HG03575 (cell line): ENCODE measurements at regions not wholly inside any gene's neighbourhood (a gene's known extent, or its start where the extent isn't known, plus 50 kb on each side); places are given as distances from the start of the nearest gene placed in this dataset.
"Not testable (repeated sequence)": the region's sequence is repeated elsewhere in the genome, so short reads cannot be mapped to it uniquely, and the experiment has no call there.

Source experiments
- ATAC-seq: cut with Tn5 transposase; IDR thresholded peaks from one replicate; pipeline ENCODE4 v1.9.1; 2021; ENCODE audit not compliant: unreplicated experiment, insufficient number of reproducible peaks, low FRiP score; ENCODE audit errors: extremely low read depth

- ATAC-seq = no peak
These were observed 174.9 kb downstream of the TMEM161B start for GRCh38 chr5:88093765-88094164.

GRCh38 chr5:88092958-88093605, 175.6 kb downstream of the TMEM161B start:
- ATAC-seq = no peak

DNA sequence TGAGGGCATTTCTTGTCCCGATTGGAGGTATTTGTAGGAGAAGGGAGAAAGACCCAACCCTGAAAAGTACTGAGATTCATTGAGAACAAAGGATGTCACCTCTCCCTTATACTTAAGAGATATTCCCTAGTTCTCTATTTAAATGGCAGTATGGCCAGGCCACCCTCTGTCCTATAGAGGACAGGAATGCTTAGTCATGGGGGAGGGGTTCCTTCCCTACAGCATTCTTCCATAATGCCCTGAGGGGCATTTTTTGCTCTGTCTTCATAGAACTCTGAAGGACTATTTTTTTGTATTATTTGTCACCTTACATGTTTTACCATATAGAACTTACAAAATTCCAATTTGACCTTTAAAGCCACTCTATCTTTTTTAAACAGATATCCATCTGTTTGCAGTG, 176.3 kb downstream of the TMEM161B start:
- ATAC-seq = no peak

GRCh38 chr5:88090506-88090905, 178.1 kb downstream of the TMEM161B start:
- no peak for ATAC-seq

DNA sequence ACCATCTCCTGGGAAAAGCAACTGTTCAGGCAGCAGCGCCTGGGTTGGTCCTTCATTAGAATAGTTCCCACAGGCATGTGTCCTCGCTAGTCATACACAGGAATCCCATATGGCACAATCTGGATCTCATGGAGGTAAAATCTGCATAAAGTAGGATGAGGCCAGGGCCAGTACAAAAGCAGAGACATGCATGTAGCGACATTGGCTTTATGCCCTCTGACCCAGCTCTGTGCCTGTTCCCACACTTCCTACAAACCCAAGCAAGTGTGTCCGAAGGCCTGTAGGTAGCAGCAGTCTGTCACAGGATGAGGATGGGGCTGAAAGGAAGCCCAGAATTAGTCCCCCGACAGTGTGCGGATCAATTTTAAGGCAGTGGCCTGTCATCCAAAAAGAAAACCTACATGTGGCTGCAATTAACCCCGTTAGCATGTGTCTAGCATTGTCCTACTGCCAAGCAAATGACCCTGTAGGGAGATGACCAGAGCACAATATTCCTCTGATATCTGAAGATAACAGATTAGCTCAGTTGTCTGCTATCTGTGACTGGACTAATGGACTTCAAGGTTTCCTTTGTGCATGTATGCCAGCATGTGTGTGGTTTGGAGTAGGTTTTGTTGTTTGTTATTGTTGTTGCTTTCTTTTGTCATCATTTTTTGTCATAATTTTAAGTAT, 178.8 kb downstream of the TMEM161B start:
- ATAC-seq = no peak

DNA sequence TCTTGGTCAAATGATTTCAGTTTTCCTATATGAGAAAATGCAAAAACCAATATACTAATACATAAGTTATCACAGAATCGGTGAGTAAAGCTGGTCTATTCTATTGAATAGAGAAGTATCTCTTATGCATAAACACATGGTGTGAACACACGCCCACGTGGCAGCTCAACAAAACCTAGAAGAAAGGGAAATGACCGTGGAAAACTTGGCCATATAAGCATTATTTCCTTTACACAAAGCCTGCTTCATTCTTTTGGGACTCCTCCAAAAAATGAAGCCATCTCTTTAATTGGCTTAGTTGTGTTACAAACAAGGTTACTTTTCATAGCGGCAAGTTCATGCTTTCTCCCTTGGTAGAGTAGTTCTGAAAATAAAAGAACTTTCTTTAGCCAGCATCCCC, 183.2 kb downstream of the TMEM161B start:
- no peak for ATAC-seq

- ATAC-seq = no peak
These were observed 186.8 kb downstream of the TMEM161B start for GRCh38 chr5:88081877-88082276.

- ATAC-seq = no peak
These were observed 204.8 kb downstream of the TMEM161B start for GRCh38 chr5:88063813-88064212.

DNA sequence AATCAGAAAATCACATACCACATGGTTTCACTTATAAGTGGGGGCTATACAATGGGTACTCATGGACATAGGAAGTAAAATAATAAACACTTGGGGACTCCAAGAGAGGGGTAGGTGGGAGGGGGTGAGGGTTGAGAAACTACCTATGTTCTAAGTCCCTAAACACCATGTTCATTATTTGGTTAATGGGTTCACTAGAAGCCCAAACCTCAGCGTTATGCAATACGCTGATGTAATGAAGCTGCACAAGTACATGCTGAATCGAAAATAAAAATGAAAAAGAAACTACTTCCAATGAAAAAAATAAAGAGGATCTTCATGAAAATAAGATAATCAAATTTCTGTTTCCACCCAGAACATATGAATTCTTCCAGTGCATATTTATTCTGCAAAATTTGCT, 208.5 kb downstream of the TMEM161B start:
- ATAC-seq = no peak

DNA sequence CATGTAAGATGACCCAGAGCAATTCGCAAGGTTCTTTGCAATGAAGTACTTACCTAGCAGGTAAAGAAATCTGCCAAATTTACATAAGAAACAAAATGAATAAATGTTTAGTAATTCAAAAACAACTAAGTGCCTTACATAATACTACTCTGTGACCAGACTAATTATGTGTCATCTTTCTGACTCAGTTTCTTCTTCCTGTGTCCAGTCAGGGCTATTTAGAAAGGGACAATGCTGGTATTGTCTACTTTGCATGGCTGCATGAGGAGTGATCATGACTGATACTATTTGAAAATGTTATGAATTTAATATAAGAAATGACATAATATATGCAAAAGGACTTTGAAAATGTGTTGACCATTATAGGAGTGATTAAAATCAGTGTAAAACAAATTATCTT, 210.0 kb downstream of the TMEM161B start:
- ATAC-seq = no peak

GRCh38 chr5:88052468-88052867, 216.2 kb downstream of the TMEM161B start:
- not testable (repeated sequence) for ATAC-seq

DNA sequence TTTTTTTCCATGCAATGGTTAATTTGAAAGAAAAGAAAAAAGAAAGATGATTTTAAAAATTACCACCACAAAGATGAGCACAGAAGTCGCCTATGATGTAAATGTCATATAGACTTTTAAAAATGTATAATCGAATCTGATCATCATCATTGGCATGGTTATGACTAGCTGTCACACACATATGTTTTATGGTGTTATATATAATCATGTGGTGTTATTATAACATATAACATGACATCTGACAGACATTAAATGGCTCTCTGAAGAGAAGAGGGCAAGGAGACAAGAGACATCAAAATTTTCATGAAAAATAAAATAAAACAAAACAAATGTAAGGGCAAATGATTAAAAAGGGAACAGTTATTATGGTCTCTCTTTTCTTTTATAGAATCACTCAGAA, 217.5 kb downstream of the TMEM161B start:
- ATAC-seq = no peak

DNA sequence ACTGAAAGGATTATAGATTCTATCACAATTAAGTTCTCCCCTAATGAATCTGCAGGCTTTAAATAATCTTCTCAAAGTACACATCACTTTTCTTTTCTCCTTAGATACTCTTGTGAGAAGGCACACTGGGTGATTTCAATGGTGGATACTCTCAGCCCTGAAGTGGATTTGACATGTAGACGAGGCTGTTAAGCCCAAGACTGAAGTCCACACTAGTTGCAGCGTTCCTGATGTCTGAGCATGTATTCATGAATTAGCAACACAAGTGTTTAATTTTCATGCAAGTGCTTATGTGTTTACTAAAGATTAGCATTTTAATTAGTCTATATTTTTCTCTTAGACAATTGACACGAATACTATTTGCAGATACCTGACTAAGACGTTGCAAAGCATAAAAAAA, 218.9 kb downstream of the TMEM161B start:
- ATAC-seq = no peak

GRCh38 chr5:88049156-88049555, 219.5 kb downstream of the TMEM161B start:
- no peak for ATAC-seq

DNA sequence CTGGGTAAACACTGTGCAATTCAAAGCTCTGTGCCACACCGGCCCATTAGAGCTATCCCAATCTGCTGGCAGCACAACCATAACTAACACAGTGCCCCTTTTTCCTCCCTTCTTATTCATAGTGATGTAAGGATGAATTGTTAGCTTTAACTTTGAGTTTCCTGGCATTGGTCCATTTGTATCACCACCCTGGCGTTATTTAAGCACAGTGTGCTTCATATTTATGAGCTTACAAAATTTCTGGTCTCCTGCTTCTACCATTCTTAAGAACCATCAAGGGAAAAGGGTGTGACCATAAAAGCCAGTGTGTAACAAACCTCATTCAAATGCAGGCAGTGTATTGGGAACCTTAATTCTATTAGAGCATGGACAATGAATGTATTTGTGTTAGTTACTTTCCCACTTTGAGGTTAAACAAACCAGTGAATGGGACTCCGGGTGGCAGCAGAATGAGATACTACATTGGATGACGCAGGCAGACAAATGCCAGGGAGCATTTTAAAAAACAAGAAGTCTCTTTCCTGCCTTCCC, 222.6 kb downstream of the TMEM161B start:
- ATAC-seq = no peak

GRCh38 chr5:88045165-88045564, 223.5 kb downstream of the TMEM161B start:
- ATAC-seq = no peak

DNA sequence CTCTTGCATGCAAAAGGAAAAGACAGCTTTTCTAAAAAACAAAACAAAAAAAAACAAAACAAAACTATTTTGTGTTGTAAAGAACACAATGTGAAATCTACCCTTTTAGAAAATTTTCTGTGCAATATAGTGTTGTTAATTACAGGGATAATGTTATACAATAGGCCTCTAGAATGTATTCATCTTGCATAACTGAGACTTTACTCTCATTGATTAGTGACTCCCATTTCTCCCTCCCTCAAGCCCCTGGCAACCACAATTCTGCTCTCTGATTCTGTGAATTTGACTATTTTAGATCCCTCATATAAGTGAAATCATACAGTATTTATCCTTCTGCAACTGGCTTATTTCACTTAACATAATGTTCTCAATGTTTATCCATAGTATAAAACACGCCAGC, 234.1 kb downstream of the TMEM161B start:
- ATAC-seq = no peak

DNA sequence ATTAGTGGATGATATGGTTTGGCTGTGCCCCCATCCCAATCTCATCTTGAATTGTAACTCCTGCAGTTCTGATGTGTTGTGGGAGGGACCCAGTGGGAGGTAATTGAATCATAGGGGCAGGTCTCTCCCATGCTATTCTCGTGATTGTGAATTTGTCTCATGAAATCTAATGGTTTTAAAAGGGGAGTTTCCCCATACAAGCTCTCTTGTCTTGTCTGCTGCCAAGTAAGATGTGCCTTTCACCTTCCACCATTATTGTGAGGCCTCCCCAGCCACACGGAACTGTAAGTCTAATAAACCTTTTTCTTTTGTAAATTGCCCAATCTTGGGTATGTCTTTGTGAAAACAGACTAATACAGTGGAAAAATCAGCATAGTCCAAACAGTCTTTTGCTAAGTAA, 235.5 kb downstream of the TMEM161B start:
- ATAC-seq = no peak

GRCh38 chr5:88029011-88029410, 239.6 kb downstream of the TMEM161B start:
- no peak for ATAC-seq

- ATAC-seq = no peak
These were observed 247.5 kb downstream of the TMEM161B start for GRCh38 chr5:88021141-88021540.

DNA sequence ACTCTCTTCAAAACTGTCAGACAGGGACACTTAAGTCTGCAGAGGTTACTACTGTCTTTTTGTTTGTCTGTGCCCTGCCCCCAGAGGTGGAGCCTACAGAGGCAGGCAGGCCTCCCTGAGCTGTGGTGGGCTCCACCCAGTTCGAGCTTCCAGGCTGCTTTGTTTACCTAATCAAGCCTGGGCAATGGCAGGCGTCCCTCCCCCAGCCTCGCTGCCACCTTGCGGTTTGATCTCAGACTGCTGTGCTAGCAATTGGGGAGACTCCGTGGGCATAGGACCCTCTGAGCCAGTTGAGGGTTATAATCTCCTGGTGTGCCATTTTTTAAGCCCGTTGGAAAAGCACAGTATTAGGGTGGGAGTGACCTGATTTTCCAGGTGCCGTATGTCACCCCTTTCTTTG, 253.7 kb downstream of the TMEM161B start:
- ATAC-seq = not testable (repeated sequence)
